ENCODE measurements at regions not wholly inside any gene's neighbourhood (a gene's known extent, or its start where the extent isn't known, plus 50 kb on each side); places are given as distances from the start of the nearest gene placed in this dataset.

GRCh38 chr18:6547476-6547875 is 132.8 kb upstream of the L3MBTL4 start:
- TF ChIP-seq GATA2 (IDR thresholded peaks at IDR 0.05; ENCODE audit: low read depth, low read length) (no peak), GATA3 (IDR thresholded peaks at IDR 0.05; ENCODE audit: low read depth, low read length) (no peak)
